SK-N-SH (cell line): ENCODE measurements at regions not wholly inside any gene's neighbourhood (a gene's known extent, or its start where the extent isn't known, plus 50 kb on each side); places are given as distances from the start of the nearest gene placed in this dataset.

Experiments
- CHD2 ChIP-seq: fragments of 150-350 bp; IDR thresholded peaks from 2 replicates; pipeline ENCODE4 v1.6.1; 2018; ENCODE audit warnings: low read length; ENCODE audit not compliant: partially characterized antibody
- EP300 ChIP-seq, 2 experiments: IDR thresholded peaks; 2 replicates each; pipeline versions ENCODE4 v1.4.0 to v1.6.1; 2012; ENCODE audit warnings: borderline replicate concordance in 1 of 2, low read depth in 1 of 2, low read length in 1 of 2
- JUND ChIP-seq: IDR thresholded peaks from 2 replicates; pipeline ENCODE4 v1.4.0; 2012
- POLR2AphosphoS5 ChIP-seq: IDR thresholded peaks from 2 replicates; pipeline ENCODE4 v1.6.1; 2012; ENCODE audit warnings: low read depth, low read length
- SMC3 ChIP-seq: IDR thresholded peaks from 2 replicates; pipeline ENCODE4 v1.6.1; 2012; ENCODE audit warnings: low read depth, low read length, improper control_type of control experiment
- TEAD4 ChIP-seq: IDR thresholded peaks from 2 replicates; pipeline ENCODE4 v1.4.0; 2012; ENCODE audit warnings: mild to moderate bottlenecking, borderline replicate concordance; ENCODE audit not compliant: insufficient read depth
- YY1 ChIP-seq: IDR thresholded peaks from 2 replicates; pipeline ENCODE4 v1.4.0; 2012; ENCODE audit warnings: low read depth, mild to moderate bottlenecking
- TF ChIP-seq, protein P1 (sequence below): IDR thresholded peaks from 2 replicates; pipeline ENCODE4 v1.4.0; 2012; ENCODE audit warnings: low read depth, borderline replicate concordance
- TF ChIP-seq, protein P2 (sequence below): fragments of 200-600 bp; sonication (generic); IDR thresholded peaks from 2 replicates; pipeline ENCODE4 v1.6.1; 2017; ENCODE audit warnings: antibody characterized with exemption, mild to moderate bottlenecking, moderate library complexity
- TF ChIP-seq, protein P3 (sequence below): IDR thresholded peaks from 2 replicates; pipeline ENCODE4 v1.4.0; 2012; ENCODE audit warnings: low read depth, borderline replicate concordance
- TF ChIP-seq, protein P4 (sequence below): fragments of 150-350 bp; IDR thresholded peaks from 2 replicates; pipeline ENCODE4 v1.6.1; 2016; ENCODE audit warnings: mild to moderate bottlenecking, low read depth, low read length
- TF ChIP-seq, protein P5 (sequence below): IDR thresholded peaks from 2 replicates; pipeline ENCODE4 v1.4.0; 2012; ENCODE audit warnings: low read depth

DNA sequence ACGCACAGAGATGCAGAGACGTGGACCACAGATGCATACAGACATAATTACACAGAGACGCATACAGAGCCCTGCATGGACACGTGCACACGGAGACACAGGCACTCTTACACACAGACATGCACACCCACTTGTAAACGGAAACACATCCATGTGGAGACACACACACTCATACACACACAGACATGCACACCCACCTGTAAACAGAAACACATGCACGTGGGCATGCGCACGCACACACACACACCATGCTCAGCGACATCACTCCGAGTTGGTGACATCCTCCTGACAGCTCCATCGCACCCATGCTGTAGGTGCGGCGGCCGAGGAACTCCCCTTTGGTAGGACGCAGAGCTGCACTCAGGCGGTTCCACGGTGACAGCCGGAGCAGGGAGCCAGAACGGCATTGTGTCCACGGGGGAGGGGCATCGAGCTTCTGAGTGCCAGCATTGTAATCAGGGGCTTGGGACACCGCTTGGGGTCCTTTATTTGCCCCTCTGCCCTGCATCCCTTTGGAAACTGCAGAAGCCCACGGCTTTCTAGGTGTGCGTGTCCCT lies 233.5 kb downstream of the RBFOX3 start:
- TF ChIP-seq, protein P1, sequence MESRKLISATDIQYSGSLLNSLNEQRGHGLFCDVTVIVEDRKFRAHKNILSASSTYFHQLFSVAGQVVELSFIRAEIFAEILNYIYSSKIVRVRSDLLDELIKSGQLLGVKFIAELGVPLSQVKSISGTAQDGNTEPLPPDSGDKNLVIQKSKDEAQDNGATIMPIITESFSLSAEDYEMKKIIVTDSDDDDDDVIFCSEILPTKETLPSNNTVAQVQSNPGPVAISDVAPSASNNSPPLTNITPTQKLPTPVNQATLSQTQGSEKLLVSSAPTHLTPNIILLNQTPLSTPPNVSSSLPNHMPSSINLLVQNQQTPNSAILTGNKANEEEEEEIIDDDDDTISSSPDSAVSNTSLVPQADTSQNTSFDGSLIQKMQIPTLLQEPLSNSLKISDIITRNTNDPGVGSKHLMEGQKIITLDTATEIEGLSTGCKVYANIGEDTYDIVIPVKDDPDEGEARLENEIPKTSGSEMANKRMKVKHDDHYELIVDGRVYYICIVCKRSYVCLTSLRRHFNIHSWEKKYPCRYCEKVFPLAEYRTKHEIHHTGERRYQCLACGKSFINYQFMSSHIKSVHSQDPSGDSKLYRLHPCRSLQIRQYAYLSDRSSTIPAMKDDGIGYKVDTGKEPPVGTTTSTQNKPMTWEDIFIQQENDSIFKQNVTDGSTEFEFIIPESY: no peak
- TF ChIP-seq POLR2AphosphoS5 (no peak), EP300 (IDR thresholded peaks at IDR 0.05; ENCODE audit: borderline replicate concordance in 1 of 2, low read depth in 1 of 2, low read length in 1 of 2) (no peak), YY1 (no peak), TEAD4 (no peak), SMC3 (no peak), JUND (no peak), CHD2 (no peak)
- TF ChIP-seq, protein P2, sequence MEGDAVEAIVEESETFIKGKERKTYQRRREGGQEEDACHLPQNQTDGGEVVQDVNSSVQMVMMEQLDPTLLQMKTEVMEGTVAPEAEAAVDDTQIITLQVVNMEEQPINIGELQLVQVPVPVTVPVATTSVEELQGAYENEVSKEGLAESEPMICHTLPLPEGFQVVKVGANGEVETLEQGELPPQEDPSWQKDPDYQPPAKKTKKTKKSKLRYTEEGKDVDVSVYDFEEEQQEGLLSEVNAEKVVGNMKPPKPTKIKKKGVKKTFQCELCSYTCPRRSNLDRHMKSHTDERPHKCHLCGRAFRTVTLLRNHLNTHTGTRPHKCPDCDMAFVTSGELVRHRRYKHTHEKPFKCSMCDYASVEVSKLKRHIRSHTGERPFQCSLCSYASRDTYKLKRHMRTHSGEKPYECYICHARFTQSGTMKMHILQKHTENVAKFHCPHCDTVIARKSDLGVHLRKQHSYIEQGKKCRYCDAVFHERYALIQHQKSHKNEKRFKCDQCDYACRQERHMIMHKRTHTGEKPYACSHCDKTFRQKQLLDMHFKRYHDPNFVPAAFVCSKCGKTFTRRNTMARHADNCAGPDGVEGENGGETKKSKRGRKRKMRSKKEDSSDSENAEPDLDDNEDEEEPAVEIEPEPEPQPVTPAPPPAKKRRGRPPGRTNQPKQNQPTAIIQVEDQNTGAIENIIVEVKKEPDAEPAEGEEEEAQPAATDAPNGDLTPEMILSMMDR: no peak
- TF ChIP-seq, protein P3, sequence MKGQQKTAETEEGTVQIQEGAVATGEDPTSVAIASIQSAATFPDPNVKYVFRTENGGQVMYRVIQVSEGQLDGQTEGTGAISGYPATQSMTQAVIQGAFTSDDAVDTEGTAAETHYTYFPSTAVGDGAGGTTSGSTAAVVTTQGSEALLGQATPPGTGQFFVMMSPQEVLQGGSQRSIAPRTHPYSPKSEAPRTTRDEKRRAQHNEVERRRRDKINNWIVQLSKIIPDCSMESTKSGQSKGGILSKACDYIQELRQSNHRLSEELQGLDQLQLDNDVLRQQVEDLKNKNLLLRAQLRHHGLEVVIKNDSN: no peak
- TF ChIP-seq, protein P4, sequence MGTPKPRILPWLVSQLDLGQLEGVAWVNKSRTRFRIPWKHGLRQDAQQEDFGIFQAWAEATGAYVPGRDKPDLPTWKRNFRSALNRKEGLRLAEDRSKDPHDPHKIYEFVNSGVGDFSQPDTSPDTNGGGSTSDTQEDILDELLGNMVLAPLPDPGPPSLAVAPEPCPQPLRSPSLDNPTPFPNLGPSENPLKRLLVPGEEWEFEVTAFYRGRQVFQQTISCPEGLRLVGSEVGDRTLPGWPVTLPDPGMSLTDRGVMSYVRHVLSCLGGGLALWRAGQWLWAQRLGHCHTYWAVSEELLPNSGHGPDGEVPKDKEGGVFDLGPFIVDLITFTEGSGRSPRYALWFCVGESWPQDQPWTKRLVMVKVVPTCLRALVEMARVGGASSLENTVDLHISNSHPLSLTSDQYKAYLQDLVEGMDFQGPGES: no peak
- TF ChIP-seq, protein P5, sequence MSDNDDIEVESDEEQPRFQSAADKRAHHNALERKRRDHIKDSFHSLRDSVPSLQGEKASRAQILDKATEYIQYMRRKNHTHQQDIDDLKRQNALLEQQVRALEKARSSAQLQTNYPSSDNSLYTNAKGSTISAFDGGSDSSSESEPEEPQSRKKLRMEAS: no peak
